Mucosa of descending colon (tissue), 3 donors: ENCODE measurements at regions not wholly inside any gene's neighbourhood (a gene's known extent, or its start where the extent isn't known, plus 50 kb on each side); places are given as distances from the start of the nearest gene placed in this dataset.

Source experiments
- ATAC-seq: fragments of 200-7000 bp; cut with Tn5 transposase; one replicate; pipeline ENCODE4 v1.9.1; 2020; ENCODE audit warnings: mild to moderate bottlenecking, moderate library complexity
- DNase-seq, 3 donors: peaks; one replicate each; pipeline ENCODE4 v3.0.0-alpha.2; 2020
- H3K36me3 ChIP-seq: fragments of 200-600 bp; one replicate; pipeline ENCODE4 v1.8.0; 2021; ENCODE audit warnings: low read depth, mild to moderate bottlenecking
- H3K4me1 ChIP-seq: fragments of 200-600 bp; one replicate; pipeline ENCODE4 v1.8.0; 2021; ENCODE audit warnings: low read depth, mild to moderate bottlenecking
- H3K4me3 ChIP-seq: fragments of 200-600 bp; one replicate; pipeline ENCODE4 v1.8.0; 2021; ENCODE audit warnings: mild to moderate bottlenecking
- H3K9me3 ChIP-seq: fragments of 200-600 bp; one replicate; pipeline ENCODE4 v1.8.0; 2021; ENCODE audit warnings: mild to moderate bottlenecking
- CTCF ChIP-seq: fragments of 200-600 bp; IDR thresholded peaks from one replicate; pipeline ENCODE4 v1.8.0; 2022; ENCODE audit warnings: antibody characterized with exemption, mild to moderate bottlenecking
- intact Hi-C, 2 donors: fragments of 100-400 bp; cut with DNase I in 1 of 2; cut with micrococcal nuclease in 1 of 2; formaldehyde crosslinking; loops; one replicate each; pipeline versions ENCODE4 v1.11.0 to v1.11.1; 2022; cut with DNase I, micrococcal nuclease
- donor health status: DM: no; HTN: no; CAD: no; lungs with moderate emphysema.
- donor health status: DM: no; HTN: no; CAD: no.
- donor health status: DM: no; HTN: yes; CAD: no.

GRCh38 chr2:53173698-53174455 is 593.7 kb upstream of the CHAC2 start:
- Histone ChIP-seq H3K36me3 (no peaks in the 10 kb centered on the region), H3K4me1 (no peaks in the 10 kb centered on the region), H3K4me3 (no peak overlapping the region), H3K9me3 (no peaks in the 10 kb centered on the region)
- ATAC-seq: no peak
- intact Hi-C loops: no loop called here
- DNase-seq: no peak
- no peak for TF ChIP-seq CTCF

GRCh38 chr2:53173091-53173490 is 594.5 kb upstream of the CHAC2 start:
- no peak for ATAC-seq
- Histone ChIP-seq H3K4me1 (no peaks in the 10 kb centered on the region), H3K9me3 (no peaks in the 10 kb centered on the region), H3K4me3 (no peak overlapping the region), H3K36me3 (no peaks in the 10 kb centered on the region)
- intact Hi-C loops: no loop called here
- DNase-seq: no peak
- TF ChIP-seq CTCF: no peak

GRCh38 chr2:53170466-53170865 is 597.1 kb upstream of the CHAC2 start:
- DNase-seq (no peak), ATAC-seq (no peak)
- Histone ChIP-seq H3K9me3 (no peaks in the 10 kb centered on the region), H3K4me1 (no peaks in the 10 kb centered on the region), H3K4me3 (no peak overlapping the region), H3K36me3 (no peaks in the 10 kb centered on the region)
- no peak for TF ChIP-seq CTCF
- intact Hi-C loops: no loop called here

- ATAC-seq (no peak), DNase-seq (no peak)
- Histone ChIP-seq H3K36me3 (no peaks in the 10 kb centered on the region), H3K9me3 (no peaks in the 10 kb centered on the region), H3K4me1 (no peaks in the 10 kb centered on the region), H3K4me3 (no peak overlapping the region)
- intact Hi-C loops: no loop called here
- TF ChIP-seq CTCF: no peak
Measured at GRCh38 chr2:53167227-53167626, 600.4 kb upstream of the CHAC2 start.

GRCh38 chr2:53150146-53150545 is 617.5 kb upstream of the CHAC2 start:
- no peaks in the 10 kb centered on the region for H3K36me3 ChIP-seq
- intact Hi-C loops: no loop called here
- no peak for TF ChIP-seq CTCF
- H3K4me3 ChIP-seq: no peak overlapping the region
- DNase-seq: no peak
- H3K9me3 ChIP-seq: no peaks in the 10 kb centered on the region
- no peak for ATAC-seq
- H3K4me1 ChIP-seq: no peaks in the 10 kb centered on the region

GRCh38 chr2:53148221-53148620 is 619.4 kb upstream of the CHAC2 start:
- ATAC-seq (no peak), DNase-seq (no peak)
- Histone ChIP-seq H3K36me3 (no peaks in the 10 kb centered on the region), H3K4me3 (no peak overlapping the region), H3K9me3 (no peaks in the 10 kb centered on the region), H3K4me1 (no peaks in the 10 kb centered on the region)
- intact Hi-C loops: no loop called here
- no peak for TF ChIP-seq CTCF
